K562 (cell line): ENCODE measurements at regions not wholly inside any gene's neighbourhood (a gene's known extent, or its start where the extent isn't known, plus 50 kb on each side); places are given as distances from the start of the nearest gene placed in this dataset.

ENCODE experiments used
- HDAC2 ChIP-seq: fragments of 450-650 bp; IDR thresholded peaks from 2 replicates; pipeline ENCODE4 v1.6.1; 2016; ENCODE audit warnings: mild to moderate bottlenecking
- HDAC6 ChIP-seq: IDR thresholded peaks from 2 replicates; pipeline ENCODE4 v1.6.1; 2012; ENCODE audit warnings: low read depth, mild to moderate bottlenecking, control low read depth, inconsistent platforms, low read length, moderate library complexity
- HMGN3 ChIP-seq: IDR thresholded peaks from 2 replicates; pipeline ENCODE4 v1.6.1; 2011; ENCODE audit warnings: borderline replicate concordance, low read depth, mild to moderate bottlenecking, mixed read lengths, low read length; ENCODE audit not compliant: insufficient read length; ENCODE audit errors: extremely low read depth
- HSF4 ChIP-seq: fragments of 250-450 bp; sonication (Bioruptor Pico); IDR thresholded peaks from 2 replicates; pipeline ENCODE4 v2.1.2; 2022; ENCODE audit warnings: mild to moderate bottlenecking, moderate library complexity, borderline replicate concordance
- KLF13 ChIP-seq: fragments of 450-650 bp; IDR thresholded peaks from 2 replicates; pipeline ENCODE4 v1.6.1; 2016; ENCODE audit warnings: missing genetic modification characterization, low read depth, mild to moderate bottlenecking, missing compliant biosample characterization, moderate library complexity, borderline replicate concordance
- NFATC3 ChIP-seq: fragments of 450-650 bp; IDR thresholded peaks from 2 replicates; pipeline ENCODE4 v1.6.1; 2017; ENCODE audit warnings: mild to moderate bottlenecking
- POLR3G ChIP-seq: IDR thresholded peaks from 2 replicates; pipeline ENCODE4 v1.6.1; 2011; ENCODE audit not compliant: insufficient read length, insufficient replicate concordance; ENCODE audit errors: extremely low read depth
- SMAD1 ChIP-seq: fragments of 150-350 bp; IDR thresholded peaks from 2 replicates; pipeline ENCODE4 v1.6.1; 2014; ENCODE audit warnings: low read length, low read depth; ENCODE audit not compliant: partially characterized antibody
- STAT5B ChIP-seq: fragments of 250-450 bp; sonication (Bioruptor Pico); IDR thresholded peaks from 2 replicates; pipeline ENCODE4 v1.8.0; 2021; ENCODE audit warnings: mild to moderate bottlenecking, inconsistent platforms
- TAF7 ChIP-seq: fragments of 450-650 bp; IDR thresholded peaks from 2 replicates; pipeline ENCODE4 v1.6.1; 2016; ENCODE audit warnings: missing genetic modification characterization, missing compliant biosample characterization
- ZNF444 ChIP-seq: fragments of 250-450 bp; sonication (Bioruptor Pico); IDR thresholded peaks from 2 replicates; pipeline ENCODE4 v1.4.0; 2020; ENCODE audit warnings: mild to moderate bottlenecking, moderate library complexity
- ZNF561 ChIP-seq: fragments of 450-650 bp; formaldehyde crosslinking; conservative IDR thresholded peaks from 2 replicates; pipeline ENCODE4 v1.4.0; 2020; ENCODE audit warnings: mild to moderate bottlenecking, moderate library complexity
- TF ChIP-seq, protein P1 (sequence below), 2 experiments: IDR thresholded peaks; 2 replicates each; pipeline ENCODE4 v1.6.1; 2012; ENCODE audit warnings: improper control_type of control experiment in 2 of 2, low read depth in 2 of 2, low read length in 2 of 2, borderline replicate concordance in 1 of 2
- TF ChIP-seq, protein P2 (sequence below): fragments of 250-450 bp; sonication (Bioruptor Pico); IDR thresholded peaks from 2 replicates; pipeline ENCODE4 v1.8.0; 2022; ENCODE audit warnings: inconsistent platforms, mild to moderate bottlenecking, moderate library complexity, borderline replicate concordance
- TF ChIP-seq, protein P3 (sequence below): IDR thresholded peaks from 2 replicates; pipeline ENCODE4 v1.6.1; 2014; ENCODE audit warnings: antibody characterized with exemption
- TF ChIP-seq, protein P4 (sequence below): fragments of 450-650 bp; IDR thresholded peaks from one replicate; pipeline ENCODE4 v1.6.1; 2018; ENCODE audit warnings: mild to moderate bottlenecking, moderate library complexity; ENCODE audit not compliant: partially characterized antibody
- TF ChIP-seq, protein P5 (sequence below): fragments of 250-450 bp; sonication (Bioruptor Pico); IDR thresholded peaks from 2 replicates; pipeline ENCODE4 v1.5.0; 2021; ENCODE audit warnings: mild to moderate bottlenecking, borderline replicate concordance

DNA sequence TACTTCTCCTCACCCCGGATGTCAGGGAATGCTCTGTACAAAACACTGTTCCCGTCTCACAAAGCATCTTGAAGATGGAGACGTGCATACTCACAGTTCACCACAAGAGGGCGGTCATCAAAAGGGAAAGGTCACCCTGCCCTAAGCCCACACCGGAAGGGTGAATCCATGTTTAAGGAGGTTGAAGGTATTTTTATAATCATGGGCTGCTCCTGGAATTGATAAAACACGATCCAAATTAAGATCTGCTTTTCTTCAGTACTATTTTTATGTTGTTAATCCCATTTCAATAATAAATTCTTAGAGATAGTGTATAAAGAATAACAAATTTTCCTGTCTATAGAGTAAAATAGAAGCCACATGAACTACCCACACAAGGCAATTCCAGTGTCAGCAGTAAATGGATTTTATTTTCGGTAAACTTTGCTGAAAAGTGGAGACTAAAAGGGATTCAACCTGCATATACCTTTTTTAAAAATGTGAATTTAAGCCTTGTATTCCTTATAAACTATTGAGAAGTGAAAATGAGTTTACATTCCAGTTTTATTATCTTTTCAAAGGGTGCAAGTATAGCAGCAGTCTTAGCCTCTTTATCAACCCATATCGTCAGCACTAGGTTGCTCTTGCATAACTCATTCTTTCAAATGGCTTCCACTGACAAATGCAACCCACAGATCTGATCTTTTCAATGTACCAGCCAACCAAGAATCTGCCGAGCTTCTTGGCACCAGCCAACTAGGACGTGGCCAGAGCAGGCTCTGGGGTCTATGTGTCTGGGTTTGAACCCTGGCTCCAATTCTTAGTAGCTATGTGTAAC is 79.7 kb upstream of the MBOAT1 start (continued):
- TF ChIP-seq, protein P1, sequence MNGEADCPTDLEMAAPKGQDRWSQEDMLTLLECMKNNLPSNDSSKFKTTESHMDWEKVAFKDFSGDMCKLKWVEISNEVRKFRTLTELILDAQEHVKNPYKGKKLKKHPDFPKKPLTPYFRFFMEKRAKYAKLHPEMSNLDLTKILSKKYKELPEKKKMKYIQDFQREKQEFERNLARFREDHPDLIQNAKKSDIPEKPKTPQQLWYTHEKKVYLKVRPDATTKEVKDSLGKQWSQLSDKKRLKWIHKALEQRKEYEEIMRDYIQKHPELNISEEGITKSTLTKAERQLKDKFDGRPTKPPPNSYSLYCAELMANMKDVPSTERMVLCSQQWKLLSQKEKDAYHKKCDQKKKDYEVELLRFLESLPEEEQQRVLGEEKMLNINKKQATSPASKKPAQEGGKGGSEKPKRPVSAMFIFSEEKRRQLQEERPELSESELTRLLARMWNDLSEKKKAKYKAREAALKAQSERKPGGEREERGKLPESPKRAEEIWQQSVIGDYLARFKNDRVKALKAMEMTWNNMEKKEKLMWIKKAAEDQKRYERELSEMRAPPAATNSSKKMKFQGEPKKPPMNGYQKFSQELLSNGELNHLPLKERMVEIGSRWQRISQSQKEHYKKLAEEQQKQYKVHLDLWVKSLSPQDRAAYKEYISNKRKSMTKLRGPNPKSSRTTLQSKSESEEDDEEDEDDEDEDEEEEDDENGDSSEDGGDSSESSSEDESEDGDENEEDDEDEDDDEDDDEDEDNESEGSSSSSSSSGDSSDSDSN (IDR thresholded peaks at IDR 0.05; ENCODE audit: borderline replicate concordance in 1 of 2, low read depth in 2 of 2, low read length in 2 of 2) = no peak
- TF ChIP-seq KLF13 (tag) = no peak
- TF ChIP-seq HMGN3 = no peak
- TF ChIP-seq, protein P2, sequence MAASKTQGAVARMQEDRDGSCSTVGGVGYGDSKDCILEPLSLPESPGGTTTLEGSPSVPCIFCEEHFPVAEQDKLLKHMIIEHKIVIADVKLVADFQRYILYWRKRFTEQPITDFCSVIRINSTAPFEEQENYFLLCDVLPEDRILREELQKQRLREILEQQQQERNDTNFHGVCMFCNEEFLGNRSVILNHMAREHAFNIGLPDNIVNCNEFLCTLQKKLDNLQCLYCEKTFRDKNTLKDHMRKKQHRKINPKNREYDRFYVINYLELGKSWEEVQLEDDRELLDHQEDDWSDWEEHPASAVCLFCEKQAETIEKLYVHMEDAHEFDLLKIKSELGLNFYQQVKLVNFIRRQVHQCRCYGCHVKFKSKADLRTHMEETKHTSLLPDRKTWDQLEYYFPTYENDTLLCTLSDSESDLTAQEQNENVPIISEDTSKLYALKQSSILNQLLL (CRISPR knock-in tag) = no peak
- TF ChIP-seq NFATC3 = peak; percentile 48; the same call in 1 of the 2 replicates
- TF ChIP-seq, protein P3, sequence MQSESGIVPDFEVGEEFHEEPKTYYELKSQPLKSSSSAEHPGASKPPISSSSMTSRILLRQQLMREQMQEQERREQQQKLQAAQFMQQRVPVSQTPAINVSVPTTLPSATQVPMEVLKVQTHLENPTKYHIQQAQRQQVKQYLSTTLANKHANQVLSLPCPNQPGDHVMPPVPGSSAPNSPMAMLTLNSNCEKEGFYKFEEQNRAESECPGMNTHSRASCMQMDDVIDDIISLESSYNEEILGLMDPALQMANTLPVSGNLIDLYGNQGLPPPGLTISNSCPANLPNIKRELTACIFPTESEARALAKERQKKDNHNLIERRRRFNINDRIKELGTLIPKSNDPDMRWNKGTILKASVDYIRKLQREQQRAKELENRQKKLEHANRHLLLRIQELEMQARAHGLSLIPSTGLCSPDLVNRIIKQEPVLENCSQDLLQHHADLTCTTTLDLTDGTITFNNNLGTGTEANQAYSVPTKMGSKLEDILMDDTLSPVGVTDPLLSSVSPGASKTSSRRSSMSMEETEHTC = no peak
- TF ChIP-seq STAT5B (CRISPR knock-in tag) = no peak
- no peak for TF ChIP-seq POLR3G
- no peak for TF ChIP-seq SMAD1
- no peak for TF ChIP-seq HSF4 (CRISPR knock-in tag)
- no peak for TF ChIP-seq ZNF561
- TF ChIP-seq, protein P4, sequence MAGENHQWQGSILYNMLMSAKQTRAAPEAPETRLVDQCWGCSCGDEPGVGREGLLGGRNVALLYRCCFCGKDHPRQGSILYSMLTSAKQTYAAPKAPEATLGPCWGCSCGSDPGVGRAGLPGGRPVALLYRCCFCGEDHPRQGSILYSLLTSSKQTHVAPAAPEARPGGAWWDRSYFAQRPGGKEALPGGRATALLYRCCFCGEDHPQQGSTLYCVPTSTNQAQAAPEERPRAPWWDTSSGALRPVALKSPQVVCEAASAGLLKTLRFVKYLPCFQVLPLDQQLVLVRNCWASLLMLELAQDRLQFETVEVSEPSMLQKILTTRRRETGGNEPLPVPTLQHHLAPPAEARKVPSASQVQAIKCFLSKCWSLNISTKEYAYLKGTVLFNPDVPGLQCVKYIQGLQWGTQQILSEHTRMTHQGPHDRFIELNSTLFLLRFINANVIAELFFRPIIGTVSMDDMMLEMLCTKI = no peak
- no peak for TF ChIP-seq ZNF444
- TF ChIP-seq, protein P5, sequence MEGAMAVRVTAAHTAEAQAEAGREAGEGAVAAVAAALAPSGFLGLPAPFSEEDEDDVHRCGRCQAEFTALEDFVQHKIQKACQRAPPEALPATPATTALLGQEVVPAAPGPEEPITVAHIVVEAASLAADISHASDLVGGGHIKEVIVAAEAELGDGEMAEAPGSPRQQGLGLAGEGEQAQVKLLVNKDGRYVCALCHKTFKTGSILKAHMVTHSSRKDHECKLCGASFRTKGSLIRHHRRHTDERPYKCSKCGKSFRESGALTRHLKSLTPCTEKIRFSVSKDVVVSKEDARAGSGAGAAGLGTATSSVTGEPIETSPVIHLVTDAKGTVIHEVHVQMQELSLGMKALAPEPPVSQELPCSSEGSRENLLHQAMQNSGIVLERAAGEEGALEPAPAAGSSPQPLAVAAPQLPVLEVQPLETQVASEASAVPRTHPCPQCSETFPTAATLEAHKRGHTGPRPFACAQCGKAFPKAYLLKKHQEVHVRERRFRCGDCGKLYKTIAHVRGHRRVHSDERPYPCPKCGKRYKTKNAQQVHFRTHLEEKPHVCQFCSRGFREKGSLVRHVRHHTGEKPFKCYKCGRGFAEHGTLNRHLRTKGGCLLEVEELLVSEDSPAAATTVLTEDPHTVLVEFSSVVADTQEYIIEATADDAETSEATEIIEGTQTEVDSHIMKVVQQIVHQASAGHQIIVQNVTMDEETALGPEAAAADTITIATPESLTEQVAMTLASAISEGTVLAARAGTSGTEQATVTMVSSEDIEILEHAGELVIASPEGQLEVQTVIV (CRISPR knock-in tag) = no peak
- no peak for TF ChIP-seq HDAC6
- no peak for TF ChIP-seq TAF7 (tag)
- TF ChIP-seq HDAC2 = no peak
